Dedifferentiated amniotic fluid mesenchymal stem cell (primary cell): ENCODE measurements at regions not wholly inside any gene's neighbourhood (a gene's known extent, or its start where the extent isn't known, plus 50 kb on each side); places are given as distances from the start of the nearest gene placed in this dataset.

Experiments
- DNase-seq: peaks from one replicate; pipeline ENCODE4 v3.0.0-alpha.2; 2016; ENCODE audit errors: extremely low spot score

DNA sequence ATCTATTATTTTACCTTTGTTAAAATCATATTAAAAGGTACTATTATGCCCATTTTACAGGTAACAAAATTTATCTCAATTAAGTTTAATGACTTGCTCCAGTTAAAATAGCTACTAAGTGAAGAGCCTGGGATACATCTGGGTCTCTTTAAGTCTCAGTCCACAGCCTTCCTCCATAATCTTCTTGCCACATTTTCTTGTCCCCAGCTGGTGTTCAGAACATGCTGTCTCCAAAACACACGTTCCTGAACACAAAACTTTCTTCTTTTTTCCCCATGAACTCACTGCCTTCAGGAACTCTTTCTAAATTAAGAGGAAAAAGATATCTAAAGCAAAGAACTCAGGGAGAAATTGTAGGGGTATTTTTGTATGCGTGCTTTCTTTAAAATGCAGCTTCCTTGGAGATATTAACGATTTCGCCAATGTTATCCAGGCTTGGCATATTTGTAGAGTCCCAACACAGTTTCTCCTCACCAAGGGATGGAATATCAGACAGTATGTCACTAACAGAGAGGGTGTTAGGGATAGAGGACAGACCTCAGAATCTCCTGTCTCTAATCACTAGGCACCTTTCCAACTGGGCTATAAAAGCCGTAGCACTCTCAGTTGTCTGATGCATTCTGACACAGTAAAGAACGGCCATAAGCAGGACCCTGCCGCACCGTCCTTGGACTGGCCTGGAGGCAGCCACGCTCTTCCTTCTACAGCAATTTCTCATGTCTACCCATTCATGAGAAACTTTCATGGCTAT lies 232.8 kb upstream of the BLID start:
- no peak for DNase-seq

DNA sequence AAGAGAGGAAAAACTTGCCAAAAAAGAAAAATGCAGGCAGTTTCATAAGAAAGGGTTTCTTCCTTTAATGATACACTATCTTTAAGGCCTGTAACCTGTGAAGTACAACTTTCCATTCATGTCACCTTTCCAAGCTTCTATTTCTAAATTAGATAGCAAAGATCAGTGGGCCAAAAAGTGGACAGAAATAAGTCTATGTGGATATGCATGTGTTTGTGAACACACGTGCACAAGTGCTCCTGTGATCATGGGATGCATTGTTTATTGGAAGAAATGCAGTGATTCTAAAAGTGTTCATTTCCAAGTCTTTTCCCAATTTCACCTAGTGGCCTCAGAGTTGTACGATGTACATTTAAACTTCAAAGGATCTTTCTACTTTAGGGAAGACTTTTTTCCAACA lies 230.0 kb upstream of the BLID start:
- no peak for DNase-seq

DNA sequence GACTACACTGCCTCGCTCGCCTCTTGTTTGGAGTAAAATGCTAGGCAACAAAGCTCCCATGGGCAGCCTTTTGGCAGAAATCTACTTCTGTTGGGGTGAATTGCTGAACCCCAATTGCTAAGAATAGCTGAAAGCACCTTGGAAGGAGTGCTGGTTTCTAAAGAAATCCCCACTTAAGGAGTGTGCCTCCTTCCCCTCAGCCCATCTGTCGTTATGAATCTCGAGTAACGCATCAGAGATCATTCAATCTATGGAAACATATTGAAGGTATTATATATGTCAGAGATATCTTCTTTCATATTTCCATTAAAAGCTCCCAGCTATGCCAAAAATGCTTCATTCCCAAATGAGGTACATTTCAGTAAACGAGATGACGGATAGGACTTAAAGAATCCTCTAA lies 229.6 kb upstream of the BLID start:
- DNase-seq = no peak

DNA sequence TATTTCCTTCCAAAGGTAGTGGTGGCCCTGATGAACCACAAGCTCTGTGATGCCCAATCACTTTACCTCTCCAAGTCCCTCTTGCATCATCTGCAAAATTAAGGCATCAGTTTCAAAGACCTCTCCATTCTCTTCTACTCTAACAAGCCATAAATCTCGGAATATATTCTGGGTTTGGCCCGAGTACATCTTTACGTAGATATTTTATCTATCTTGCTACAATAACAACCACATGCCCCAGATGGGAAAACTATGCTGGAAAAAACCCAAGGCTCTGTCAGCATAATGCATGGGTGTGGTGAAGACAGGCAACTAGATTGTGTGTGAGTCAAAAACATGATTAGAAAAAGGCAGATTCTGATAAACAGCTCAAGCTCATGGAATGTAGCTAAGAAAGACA lies 228.2 kb upstream of the BLID start:
- DNase-seq = peak; percentile 81

DNA sequence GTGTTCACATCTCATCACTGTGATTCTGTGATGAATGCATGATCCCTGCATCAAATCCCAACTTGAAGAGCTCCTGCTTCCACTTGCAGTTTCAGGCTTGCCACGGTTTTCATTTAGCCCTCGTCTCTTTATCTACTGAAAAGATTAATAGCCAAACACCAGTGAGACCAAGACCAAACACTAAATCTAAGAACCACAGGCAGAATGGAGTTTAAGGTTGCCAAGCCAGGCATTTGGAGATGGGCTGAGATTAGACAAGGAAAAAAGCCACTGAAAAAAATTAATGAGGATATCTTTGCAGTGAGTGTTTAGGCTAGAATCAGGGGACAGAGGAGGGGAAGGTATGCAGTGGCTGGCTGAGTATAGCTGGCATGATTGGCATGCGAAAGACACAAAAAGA lies 227.2 kb upstream of the BLID start:
- DNase-seq = no peak

DNA sequence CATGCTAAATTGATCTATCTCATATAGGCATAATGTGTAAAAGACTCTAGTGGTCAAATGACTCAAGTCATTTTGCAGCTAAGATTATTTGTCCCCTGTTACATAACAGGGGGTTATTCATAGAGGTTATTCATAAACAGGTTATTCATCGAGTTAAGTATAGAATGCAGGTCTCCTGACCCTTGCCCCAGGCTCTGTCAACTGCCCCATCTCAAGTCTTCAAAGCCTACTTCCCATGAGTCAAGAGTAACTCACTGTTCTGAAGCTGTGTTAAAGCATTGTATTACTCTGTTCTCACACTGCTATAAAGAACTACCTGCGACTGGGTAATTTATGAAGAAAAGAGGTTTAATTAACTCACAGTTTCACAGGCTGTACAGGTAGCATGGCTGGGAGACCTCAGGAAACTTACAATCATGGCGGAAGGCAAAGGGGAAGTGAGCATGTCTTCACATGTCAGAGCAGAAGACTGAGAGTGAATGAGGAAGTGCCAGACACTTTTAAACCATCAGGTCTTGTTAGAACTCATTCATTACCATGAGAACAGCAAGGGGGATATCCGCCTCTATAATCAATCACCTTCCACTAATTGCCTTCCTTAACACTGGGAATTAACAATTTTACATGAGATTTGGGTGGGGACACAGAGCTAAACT lies 226.2 kb upstream of the BLID start:
- DNase-seq = no peak

DNA sequence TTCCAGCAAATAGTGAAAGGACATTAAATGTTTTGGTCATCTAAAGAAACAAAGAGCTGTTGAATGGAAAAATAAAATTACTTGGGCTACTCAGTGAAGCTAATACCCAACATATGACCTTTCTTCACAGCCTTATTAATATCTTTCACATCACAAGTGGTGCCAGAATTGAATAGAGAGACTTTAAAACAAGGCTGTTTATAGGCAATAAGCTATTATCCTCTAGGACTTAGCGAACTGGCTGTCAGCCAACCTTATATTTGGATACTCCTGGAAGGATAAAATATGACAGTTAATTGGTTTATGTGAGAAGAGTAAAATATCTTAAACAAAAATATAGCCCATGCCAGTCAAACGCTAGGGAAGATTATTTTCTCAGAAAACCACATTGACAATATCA lies 225.5 kb upstream of the BLID start:
- no peak for DNase-seq

DNA sequence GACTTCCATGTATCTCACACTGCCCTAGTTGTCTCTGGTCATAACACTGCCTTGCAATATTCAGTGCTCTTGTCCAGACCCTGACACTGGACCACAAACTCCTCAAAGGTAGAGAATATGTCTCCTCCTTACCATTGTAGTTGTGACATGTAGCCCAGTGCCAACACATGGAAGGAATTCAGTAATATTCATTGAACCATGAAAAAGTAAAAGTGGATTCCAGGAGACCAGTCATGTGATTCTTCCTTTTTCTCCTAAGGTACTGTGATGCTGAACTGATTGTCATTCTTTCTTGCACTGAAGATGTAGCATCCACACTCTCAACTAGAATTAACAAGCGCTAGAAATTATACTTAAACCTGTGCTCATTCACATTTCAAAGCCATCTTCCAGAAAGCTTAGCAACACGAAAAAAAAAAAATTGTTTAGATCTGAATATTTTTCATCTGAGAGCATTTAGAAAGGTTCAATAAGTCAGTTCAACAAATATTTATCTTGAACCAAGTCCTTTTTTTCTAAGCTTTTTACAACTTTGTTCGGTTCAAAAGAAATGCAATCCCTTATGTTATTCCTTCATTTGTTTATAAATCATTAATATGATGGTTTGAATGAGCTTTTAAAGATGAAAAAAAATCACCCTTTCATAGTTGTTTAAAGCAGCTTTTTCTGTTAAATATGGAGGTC lies 224.7 kb upstream of the BLID start:
- DNase-seq = no peak

DNA sequence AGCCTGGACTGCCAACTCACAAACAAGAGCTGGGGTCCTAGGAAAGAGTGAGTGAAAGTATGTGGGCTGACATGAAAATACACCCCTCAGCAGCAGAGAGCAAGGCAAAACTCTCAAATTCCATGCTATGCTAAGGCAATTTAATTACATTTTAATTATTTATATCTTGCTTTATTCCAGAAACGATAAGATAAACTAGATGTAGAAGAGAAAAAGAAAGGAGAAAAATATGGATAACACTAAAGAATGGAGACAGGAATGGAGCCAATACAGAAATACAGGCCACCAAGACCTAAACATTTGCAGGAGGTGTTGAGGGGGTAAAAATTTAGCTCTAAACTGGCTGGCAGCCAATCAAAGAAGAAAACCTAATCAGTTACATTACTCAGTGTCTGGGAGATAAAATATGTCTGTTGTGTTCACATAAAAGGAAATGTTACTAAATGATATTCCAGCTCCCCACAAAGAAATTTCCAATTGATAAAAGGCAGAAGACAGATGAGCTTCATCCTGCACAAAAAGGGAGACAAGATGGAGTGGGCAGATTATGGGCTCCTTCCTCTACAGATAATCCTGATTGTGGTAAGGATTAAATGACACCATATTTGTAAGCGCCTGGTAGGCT lies 223.5 kb upstream of the BLID start:
- no peak for DNase-seq

DNA sequence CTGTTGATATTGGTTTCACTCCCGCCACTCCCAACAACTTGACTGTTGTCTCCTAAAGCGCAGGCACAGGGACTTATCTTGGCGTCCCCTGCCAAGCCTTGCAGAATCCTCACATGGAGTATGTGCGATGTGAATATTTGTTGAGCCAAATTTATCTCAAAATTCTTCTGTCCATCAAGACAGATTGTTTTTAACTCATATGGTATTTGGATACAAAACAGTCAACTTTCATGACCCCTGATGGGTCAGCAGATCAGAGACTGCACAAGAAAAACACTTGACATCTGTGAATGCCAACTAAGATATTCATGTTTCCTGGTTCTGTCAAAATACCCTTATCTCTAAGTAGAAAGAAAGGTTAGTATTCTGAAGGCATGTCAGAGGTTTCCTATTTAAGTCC lies 221.7 kb upstream of the BLID start:
- no peak for DNase-seq

DNA sequence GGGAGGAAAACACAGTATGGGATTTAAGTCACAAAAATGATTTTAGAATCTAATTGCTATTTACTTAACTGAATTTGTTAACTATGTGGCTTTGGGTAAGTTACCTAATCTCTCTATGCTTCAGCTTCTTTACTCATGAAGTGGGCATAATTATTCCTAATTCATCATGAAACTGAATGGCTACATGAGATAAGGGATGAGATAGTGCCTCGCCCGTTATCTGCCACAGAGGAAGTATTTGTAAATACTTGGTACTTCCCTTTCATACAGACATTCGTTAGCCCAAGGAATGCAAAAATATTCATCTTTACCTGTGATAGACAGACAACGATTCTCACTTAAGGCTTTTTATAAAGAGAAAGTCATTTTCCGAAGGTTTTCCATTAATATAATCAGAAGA lies 221.2 kb upstream of the BLID start:
- DNase-seq = no peak

DNA sequence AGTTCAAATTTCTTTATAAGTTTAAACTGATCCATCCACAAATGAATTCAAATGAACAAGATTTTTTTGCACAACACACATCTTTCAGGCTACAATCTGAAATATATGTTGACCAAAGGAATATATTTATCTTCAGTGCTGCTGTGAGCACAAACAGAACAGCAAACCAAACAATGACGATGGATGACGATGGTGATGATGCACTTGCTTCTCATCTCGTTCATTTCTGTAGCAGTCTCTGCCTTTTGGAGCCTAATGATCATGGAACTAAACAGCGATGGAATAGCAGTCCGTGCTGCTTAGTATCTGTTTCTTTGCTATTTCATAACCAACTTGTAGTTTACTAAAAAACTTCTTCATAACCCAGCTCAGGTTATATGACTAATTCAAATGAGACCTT lies 220.7 kb upstream of the BLID start:
- DNase-seq = no peak

DNA sequence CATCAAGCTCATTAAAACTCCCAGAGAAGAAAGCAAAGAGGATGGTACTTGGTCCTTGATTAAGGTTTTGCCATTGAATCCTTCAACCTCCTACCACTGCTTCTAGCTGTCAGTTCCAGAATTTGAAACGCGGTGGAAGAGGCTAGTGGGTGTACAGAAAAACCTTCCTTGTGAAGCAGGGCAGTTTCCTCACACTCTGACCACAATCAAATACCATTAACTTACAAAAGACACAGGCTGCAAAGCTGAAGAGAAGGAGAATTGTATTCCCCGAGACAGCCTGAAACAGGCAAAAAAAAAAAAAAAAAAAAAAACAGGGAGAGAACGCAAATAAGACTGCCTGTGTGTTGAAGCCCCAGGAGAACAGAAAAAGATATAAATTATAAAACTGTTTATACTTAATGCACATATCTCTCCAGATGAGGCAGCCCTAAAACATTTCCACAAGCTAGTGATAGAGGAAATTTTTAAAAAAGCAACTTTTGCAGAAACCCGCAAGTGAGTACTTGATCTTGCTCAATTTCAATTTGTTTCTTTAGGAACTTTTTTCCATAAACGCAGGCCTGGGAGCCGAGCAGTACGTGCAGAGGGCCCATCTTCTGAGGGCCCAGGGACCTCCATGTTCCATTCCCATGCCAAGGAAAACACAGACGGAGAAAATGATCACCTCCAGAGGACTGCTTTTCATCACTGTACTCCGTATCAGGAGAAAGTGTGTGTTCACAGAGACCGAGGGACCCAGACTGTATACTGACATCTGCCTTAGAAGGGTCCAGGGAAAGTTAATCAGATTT lies 218.7 kb upstream of the BLID start:
- no peak for DNase-seq

DNA sequence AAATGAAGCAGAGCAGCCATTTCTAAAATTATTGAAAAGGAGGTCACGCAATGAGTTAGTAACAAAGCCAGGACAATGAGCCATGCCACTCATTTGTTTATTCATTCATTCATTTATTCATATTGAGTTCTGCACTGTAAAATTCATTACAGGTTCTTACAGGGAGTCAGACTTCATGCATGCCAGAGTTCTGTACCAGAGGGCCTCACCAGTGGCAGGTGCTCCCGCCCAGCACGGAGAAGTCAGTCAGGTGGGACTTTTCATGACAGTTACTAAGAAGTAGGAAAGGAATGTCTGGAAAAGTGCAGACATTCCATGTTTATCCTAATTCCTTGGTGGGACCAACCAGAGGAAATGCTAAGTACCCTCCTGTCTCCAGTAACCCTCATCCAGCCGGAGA lies 217.5 kb upstream of the BLID start:
- DNase-seq = no peak

DNA sequence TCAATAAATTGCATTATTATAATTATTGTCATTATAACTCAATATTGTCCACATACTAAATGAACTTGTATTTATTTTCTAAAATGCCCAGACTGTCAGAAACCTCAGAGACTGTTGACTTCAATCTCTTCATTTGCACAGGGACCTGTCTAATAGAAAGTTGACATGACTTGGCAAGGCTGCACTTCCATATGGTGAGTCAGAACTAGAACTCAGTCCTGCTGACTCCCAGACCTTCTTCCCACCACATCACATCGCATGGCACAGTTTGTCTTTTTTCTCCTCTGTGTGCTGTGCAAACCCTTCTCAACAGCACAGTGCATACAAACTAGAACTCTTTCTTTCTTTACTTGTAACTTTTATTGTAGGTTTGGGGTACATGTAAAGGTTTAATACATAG lies 215.1 kb upstream of the BLID start:
- DNase-seq = no peak

DNA sequence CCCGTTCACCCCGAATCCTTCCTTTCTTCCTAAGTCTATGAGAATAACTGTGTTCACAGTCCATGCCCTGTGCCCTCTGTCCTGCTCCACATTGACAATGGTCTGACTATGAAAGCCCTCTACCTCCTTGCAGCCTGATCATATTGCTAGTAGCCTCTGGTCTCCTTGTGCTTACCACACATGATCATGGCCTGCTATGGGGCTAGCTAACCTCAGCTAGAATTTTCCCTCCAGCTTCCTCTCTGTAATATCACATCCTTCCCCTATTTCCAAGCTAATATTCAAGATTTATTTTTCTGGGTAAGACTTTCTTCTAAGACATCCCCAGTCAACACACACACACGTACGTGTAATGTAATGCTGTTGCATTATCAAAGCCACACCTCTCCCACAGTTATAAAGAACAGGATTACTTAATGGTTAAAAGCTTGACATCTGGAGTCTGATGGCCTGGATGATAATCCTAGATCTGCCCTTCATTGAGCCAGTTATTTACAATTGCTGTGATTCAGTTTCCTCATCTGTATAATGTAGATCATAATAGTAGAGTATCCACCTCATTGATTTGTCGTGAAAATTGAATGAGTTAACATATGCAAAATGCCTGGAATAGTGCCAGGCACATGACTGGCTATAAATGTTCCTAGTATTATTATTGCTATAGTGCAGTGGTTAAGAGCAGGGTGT lies 214.4 kb upstream of the BLID start:
- no peak for DNase-seq

DNA sequence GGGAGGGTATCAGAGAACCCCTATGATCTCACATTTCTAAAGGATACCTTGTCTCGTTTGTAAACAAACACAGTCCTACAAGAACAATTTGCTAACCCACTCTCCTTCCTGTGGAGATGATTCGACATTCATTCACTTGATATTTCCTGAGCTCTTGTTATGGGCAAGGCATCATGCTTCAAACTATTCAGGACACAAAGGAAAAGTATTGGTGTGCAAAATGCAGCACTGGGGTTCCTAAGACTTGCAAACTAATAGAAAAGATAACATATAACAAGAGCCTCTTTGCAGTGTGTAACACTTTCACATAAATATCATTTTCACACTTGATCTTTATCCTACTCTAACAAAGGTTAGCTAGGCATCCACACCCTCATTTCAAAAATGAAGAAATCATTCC lies 211.5 kb upstream of the BLID start:
- no peak for DNase-seq

DNA sequence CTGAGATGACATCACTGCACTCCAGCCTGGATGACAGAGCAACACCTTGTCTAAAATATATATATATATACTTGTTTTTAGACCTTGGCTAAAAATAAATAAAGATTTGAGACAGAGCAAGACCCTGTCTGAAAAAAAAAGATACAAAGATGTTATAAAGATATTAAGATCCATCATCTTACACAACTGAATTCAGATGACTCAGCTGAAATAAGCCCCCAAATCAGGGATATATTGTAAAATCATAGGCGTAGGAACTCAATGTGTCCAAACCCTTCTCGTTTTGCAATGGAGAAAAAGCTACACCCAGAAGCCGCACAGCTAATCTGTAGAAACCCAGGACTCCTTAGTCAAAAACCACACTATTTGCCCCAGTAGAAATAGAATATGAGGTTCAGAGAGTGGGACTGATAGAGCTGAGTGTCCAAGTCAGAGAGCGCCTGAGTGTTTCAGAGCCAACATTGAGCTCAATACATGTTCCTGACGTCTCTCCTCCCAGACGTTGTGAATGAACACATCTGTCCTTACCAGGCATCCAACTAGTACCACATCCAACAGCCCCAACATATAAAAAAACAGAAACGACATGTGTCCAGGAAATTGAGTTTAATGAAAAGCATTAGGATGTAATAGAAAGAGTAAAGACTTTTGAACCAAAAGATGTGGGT lies 207.9 kb upstream of the BLID start:
- no peak for DNase-seq

DNA sequence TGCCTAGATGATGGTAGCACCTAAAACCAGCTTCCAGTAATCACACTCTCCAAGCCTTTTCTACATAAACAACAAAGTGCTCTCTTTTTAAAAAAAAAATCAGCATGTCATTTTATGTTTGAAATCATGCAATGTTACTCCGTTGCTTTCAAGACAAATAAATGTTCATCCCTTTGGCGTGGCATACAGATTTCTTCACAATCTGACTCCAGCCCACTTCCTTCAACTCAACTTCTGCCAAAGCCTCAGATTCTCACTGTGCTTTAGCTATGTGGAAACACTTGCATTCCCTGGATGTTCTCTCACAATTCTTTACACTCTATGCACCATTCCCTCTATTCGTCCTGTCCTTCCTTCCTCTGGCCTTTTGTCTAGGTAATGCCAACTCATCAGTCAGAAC lies 206.3 kb upstream of the BLID start:
- DNase-seq = no peak

DNA sequence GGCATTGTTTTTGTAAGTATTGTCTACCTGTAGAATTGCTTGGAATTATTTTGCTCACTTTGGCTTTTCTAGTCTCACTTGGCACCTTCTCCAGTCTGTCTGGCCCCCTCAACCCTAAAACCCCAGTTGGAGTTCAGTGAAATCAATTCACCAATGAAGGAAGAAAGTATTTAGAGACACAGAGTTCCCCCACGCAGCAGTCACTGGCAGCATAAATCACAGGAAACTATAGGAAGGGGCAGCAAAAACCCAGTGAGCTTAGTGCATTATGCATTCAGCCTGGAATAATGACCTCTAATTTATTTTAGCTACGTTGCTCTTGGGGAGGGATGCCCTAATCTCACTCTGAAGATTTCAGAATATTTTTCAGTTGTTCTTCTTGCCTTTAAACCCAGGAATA lies 204.7 kb upstream of the BLID start:
- no peak for DNase-seq
